ENCODE measurements at regions not wholly inside any gene's neighbourhood (a gene's known extent, or its start where the extent isn't known, plus 50 kb on each side); places are given as distances from the start of the nearest gene placed in this dataset.
"Not testable (repeated sequence)": the region's sequence is repeated elsewhere in the genome, so short reads cannot be mapped to it uniquely, and the experiment has no call there.

GRCh38 chr20:19921284-19921793 lies 95.8 kb upstream of the NAA20 start:
- H3K36me3 Mint-ChIP-seq (ENCODE audit: low read depth): no peaks in the 10 kb centered on the region

GRCh38 chr20:19921829-19922228 lies 95.3 kb upstream of the NAA20 start:
- H2AFZ ChIP-seq: peak overlapping the region; percentile 72; the same call in 1 of the 2 replicates
- H3K4me2 ChIP-seq; H3K4me3 Mint-ChIP-seq; H3K27me3 Mint-ChIP-seq (ENCODE audit: insufficient read depth, low read depth, poor library complexity); H3K4me1 Mint-ChIP-seq; H3K4me1 ChIP-seq (ENCODE audit: insufficient read depth); H3K4me3 ChIP-seq; H3F3A ChIP-seq (replicated peaks; ENCODE audit: low read depth); H4K20me1 ChIP-seq (replicated peaks; ENCODE audit: insufficient read depth); H3K27ac Mint-ChIP-seq; H3K27me3 ChIP-seq (ENCODE audit: insufficient read depth); H3K36me3 Mint-ChIP-seq (ENCODE audit: low read depth); DNase-seq (ENCODE audit: low spot score); H3K9me3 Mint-ChIP-seq; H3K9me2 ChIP-seq (ENCODE audit: insufficient read depth); ATAC-seq; H3K27ac ChIP-seq (ENCODE audit: low read depth); H3K79me2 ChIP-seq (replicated peaks; ENCODE audit: insufficient read depth); H3K36me3 ChIP-seq (ENCODE audit: insufficient read depth): not testable (repeated sequence)

More at GRCh38 chr20:19921284-19921793, 95.8 kb upstream of the NAA20 start:
- Mint-ChIP-seq H3K4me3 (no peak overlapping the region), H3K27me3 (ENCODE audit: insufficient read depth, low read depth, poor library complexity) (no peaks in the 10 kb centered on the region), H3K9me3 (no peaks in the 10 kb centered on the region), H3K27ac (no peak overlapping the region), H3K4me1 (peaks cover 11% of the 10 kb centered on the region)
- no peaks in the 10 kb centered on the region for H3K9me2 ChIP-seq (ENCODE audit: insufficient read depth)
- no peaks in the 10 kb centered on the region for H3K36me3 ChIP-seq (ENCODE audit: insufficient read depth)
- H3K27me3 ChIP-seq (ENCODE audit: insufficient read depth): no peaks in the 10 kb centered on the region
- peak; percentile 19 to 50; a peak in 3 of 4 replicates for TF ChIP-seq CTCF (conservative IDR thresholded peaks at IDR 0.05; ENCODE audit: low read depth in 2 of 2)
- no peak for TF ChIP-seq ZNF331 (CRISPR knock-in tag; IDR thresholded peaks at IDR 0.05; ENCODE audit: low read depth)
- no peak for TF ChIP-seq ZNF114 (CRISPR knock-in tag; IDR thresholded peaks at IDR 0.05)
- no peak overlapping the region for H3K4me2 ChIP-seq
- peaks cover 6% of the 10 kb centered on the region for H3K4me1 ChIP-seq (ENCODE audit: insufficient read depth)
- ATAC-seq (peak; percentile 89), DNase-seq (ENCODE audit: low spot score) (peak; percentile 66)
- H3K79me2 ChIP-seq (replicated peaks; ENCODE audit: insufficient read depth): no peaks in the 10 kb centered on the region
- no peak overlapping the region for H3K27ac ChIP-seq (ENCODE audit: low read depth)
- H4K20me1 ChIP-seq (replicated peaks; ENCODE audit: insufficient read depth): no peaks in the 10 kb centered on the region
- no peaks in the 10 kb centered on the region for H3F3A ChIP-seq (replicated peaks; ENCODE audit: low read depth)
- H2AFZ ChIP-seq: peak overlapping the region; percentile 72
- no peak overlapping the region for H3K4me3 ChIP-seq

- H3K4me2 ChIP-seq: no peak overlapping the region
- H3K4me1 ChIP-seq (ENCODE audit: insufficient read depth): no peaks in the 10 kb centered on the region
- H3K4me3 ChIP-seq: no peak overlapping the region
- peaks cover 6% of the 10 kb centered on the region for H3K4me1 Mint-ChIP-seq
- H3K27ac ChIP-seq (ENCODE audit: low read depth): no peak overlapping the region
- H3K9me2 ChIP-seq (ENCODE audit: insufficient read depth): no peaks in the 10 kb centered on the region
- no peaks in the 10 kb centered on the region for H4K20me1 ChIP-seq (replicated peaks; ENCODE audit: insufficient read depth)
- ATAC-seq: no peak
- H3K36me3 ChIP-seq (ENCODE audit: insufficient read depth): no peaks in the 10 kb centered on the region
- H3K36me3 Mint-ChIP-seq (ENCODE audit: low read depth): no peaks in the 10 kb centered on the region
- no peaks in the 10 kb centered on the region for H3K9me3 Mint-ChIP-seq
- H3K27me3 ChIP-seq (ENCODE audit: insufficient read depth): no peaks in the 10 kb centered on the region
- no peak overlapping the region for H3K4me3 Mint-ChIP-seq
- no peaks in the 10 kb centered on the region for H3K27me3 Mint-ChIP-seq (ENCODE audit: insufficient read depth, low read depth, poor library complexity)
- DNase-seq (ENCODE audit: low spot score): peak; percentile 25
- no peaks in the 10 kb centered on the region for H3F3A ChIP-seq (replicated peaks; ENCODE audit: low read depth)
- no peak overlapping the region for H2AFZ ChIP-seq
- H3K79me2 ChIP-seq (replicated peaks; ENCODE audit: insufficient read depth): no peaks in the 10 kb centered on the region
- H3K27ac Mint-ChIP-seq: no peak overlapping the region
- TF ChIP-seq EZH2phosphoT487 (IDR thresholded peaks at IDR 0.05; ENCODE audit: unreplicated experiment) (no peak), EZH2 (IDR thresholded peaks at IDR 0.05; ENCODE audit: low read depth, unreplicated experiment) (no peak), CTCF (conservative IDR thresholded peaks at IDR 0.05; ENCODE audit: low read depth in 2 of 2) (no peak), POLR2AphosphoS5 (IDR thresholded peaks at IDR 0.05; ENCODE audit: low read depth) (no peak), NANOG (IDR thresholded peaks at IDR 0.05; ENCODE audit: borderline replicate concordance) (no peak)
Measured at GRCh38 chr20:19922716-19923115, 94.4 kb upstream of the NAA20 start.

All from GM23338 (cell line).